ENCODE measurements at regions not wholly inside any gene's neighbourhood (a gene's known extent, or its start where the extent isn't known, plus 50 kb on each side); places are given as distances from the start of the nearest gene placed in this dataset.
A peak's percentile ranks its signal among the peaks of the same experiment; 100 is the strongest.
"Not testable (repeated sequence)": the region's sequence is repeated elsewhere in the genome, so short reads cannot be mapped to it uniquely, and the experiment has no call there.

DNA sequence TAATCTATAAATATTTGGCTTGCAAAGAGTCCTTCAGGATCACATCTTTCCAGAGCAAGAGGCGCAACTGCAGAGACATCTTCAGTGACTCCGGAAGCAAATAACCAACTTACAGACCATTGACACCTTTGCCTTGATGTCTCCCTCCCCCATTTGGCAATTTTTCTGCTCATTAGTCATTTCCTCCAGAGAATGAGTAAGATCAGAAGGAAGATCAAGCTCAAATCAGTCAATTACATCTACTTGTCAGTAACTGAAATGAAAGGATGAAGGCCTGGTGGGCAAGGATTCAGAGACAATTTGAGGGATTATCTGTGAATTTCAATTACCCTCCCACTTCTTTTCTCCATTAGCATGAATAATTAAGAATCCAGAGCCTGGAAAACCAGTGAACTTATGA lies 665.6 kb upstream of the CPEB2 start:
- DNase-seq, result no peak

DNA sequence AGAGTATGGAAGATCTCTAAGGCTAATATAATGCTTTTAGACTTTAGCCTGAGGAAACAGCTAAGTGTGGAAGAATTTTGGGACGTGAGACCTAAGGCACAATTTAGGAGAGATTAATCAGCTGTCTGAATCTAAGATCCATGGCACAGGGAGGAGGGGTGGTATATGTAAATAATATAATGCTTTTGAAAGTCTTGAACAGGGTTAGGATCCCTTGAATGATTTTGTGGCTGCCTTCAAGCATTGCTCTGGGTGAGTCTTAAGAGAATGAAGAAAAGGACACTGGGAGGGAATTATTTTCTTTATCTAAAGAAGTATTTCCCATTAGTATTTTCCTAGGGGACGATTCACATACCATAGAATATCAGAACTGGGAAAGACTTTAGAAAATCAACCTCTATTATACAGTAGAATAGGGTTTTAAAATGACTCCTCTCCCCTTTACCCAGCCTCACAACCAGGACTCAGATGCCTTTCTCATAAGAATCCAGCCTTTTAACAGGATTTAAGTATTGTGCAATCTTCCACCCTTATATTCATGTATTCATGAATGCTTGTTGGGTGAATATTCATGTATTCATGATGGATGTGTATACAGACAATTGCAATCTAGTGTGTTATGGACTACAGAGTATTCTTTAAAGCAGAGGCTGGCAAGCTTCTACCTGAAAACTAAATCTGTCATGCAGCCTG lies 664.2 kb upstream of the CPEB2 start:
- DNase-seq, result no peak

DNA sequence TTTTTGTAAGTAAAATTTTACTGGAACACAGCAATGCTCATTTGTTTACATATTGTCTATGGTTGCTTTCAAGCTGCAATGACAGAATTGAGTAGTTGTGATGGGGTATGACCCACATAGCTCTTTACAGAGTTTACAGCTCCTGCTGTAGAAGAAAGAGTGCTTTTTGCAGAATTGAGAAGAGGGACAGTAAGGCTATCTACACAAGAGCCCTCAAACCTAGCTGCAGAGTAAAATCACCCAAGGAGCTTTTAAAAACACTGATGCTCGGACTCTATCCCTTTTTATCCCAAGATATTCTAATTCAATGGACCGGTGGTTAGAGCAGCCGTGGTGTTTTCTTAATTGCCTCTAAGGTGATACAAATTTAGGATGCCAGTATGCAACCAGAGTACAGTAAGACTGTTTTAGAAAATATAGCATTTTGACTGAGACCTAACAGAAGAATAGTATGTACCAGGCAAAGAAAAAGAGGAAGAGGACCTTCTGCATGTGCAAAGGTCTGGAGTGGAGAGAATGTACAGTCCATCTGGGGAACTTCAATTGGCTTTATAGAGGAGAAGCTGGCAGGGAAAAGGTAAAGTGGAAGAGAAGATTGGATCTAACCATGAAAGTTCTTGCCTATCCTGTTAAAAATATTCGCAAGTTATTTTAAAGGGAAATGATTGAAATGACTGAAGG lies 663.6 kb upstream of the CPEB2 start:
- DNase-seq, result no peak

- DNase-seq, result no peak
Measured at GRCh38 chr4:14339715-14340114, 662.6 kb upstream of the CPEB2 start.

- DNase-seq, result no peak
Measured at GRCh38 chr4:14340321-14340720, 662.0 kb upstream of the CPEB2 start.

- DNase-seq, result no peak
Measured at GRCh38 chr4:14343961-14344360, 658.3 kb upstream of the CPEB2 start.

DNA sequence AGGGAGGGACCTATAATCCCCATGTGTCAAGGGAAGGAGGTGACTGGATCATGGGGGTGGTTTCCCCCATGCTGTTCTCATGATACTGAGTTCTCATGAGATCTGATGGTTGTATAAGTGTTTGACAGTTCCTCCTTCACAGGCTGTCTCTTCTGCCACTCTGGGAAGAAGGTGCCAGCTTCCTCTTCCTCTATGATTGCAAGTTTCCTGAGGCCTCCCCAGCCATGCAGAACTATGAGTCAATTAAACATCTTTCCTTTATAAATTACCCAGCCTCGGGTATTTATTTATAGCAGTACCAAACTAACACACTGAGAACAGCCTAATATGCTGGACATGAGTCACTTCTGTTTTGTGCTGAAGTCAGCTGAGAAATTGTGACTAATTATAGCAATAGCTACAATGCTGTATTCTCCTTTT lies 656.9 kb upstream of the CPEB2 start:
- peak; percentile 29 for DNase-seq

DNA sequence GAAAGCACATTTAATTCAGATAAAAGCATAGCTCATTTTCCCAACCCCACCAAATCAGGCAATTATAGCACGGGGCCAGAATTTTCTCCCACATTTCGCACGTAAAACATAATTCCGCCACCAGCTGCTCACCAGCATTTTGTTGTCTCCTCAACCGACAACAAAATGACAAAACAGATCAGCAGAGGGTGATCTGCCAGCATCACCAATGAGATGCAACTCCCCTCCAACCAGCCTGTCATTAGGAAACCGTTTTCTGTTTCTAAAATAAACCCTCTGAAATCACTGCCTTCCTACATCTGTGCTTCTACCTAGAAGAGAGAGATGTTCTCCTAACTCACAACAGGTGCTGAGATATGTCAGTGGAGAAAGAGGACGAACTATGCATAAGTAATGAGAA lies 654.8 kb upstream of the CPEB2 start:
- no peak for DNase-seq

DNA sequence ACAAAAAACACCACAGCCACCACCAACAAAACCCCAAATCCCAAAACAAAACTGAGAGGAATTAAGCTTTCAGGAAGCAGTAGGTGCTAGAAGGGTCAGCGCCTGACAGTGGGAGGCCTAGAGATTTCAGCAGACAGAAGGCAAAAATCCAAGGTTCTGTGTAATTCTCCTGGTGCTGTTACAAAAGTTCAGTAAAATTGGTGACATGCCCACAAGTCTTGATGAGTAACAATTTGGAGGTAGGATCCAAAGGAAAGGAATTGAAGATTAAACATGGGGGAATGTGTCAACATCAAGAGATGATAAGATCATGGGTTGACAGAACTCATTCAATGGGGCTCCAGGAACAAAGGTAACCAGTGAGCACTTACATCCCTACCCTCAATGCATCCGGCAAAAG lies 653.8 kb upstream of the CPEB2 start:
- peak; percentile 4 for DNase-seq

DNA sequence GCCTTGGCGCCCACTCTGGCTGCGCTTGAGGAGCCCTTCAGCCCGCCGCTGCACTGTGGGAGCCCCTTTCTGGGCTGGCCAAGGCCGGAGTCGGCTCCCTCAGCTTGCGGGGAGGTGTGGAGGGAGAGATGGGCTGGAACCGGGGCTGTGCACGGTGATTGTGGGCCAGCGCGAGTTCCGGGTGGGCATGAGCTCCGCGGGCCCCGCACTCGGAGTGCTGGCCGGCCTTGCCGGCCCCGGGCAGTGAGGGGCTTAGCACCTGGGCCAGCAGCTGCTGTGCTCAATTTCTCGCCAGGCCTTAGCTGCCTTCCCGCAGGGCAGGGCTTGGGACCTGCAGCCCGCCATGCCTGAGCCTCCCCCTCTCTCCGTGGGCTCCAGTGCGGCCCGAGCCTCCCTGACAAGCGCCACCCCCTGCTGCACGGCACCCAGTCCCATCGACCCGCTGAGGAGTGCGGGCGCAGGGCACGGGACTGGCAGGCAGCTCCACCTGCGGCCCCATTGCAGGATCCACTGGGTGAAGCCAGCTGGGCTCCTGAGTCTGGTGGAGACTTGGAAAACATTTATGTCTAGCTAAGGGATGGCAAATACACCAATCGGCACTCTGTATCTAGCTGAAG lies 643.6 kb upstream of the CPEB2 start:
- not testable (repeated sequence) for DNase-seq

DNA sequence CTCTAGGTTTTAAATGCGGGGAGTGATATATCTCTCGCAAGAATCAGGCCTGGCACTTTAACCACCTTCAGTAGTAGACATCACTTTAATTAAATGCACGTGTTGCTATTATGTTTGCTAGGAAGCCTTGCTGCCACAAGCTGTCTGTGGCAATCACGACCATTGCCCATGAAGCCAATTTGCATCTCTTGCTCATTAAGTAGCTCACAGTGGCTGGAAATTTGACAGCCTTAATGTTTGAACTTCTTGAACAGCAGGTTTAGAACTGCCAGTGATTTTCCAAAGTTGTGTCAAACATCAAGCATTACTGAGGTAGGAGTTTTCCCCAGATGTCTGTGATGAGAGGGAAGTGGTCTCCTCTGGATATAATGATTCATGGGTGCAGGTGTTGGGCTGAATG lies 642.3 kb upstream of the CPEB2 start:
- no peak for DNase-seq

DNA sequence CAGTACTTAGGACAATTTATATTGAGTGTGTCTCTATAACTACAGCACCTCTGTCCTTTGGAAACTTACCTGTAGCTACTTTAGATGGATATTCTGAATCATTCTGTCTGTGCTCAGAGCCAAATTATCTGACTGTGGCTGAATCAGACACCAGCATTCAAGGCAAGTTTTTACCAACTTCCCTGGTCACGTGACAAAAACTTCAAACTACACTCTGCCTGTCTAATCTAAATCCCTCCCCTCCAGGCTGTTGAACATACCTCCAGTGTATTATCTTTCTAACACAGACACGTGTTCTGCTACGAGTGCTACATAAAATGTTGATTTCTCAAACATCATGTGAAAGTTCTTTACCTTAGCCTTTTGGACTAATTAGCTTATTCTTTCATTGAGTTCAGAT lies 641.2 kb upstream of the CPEB2 start:
- DNase-seq, result no peak

DNA sequence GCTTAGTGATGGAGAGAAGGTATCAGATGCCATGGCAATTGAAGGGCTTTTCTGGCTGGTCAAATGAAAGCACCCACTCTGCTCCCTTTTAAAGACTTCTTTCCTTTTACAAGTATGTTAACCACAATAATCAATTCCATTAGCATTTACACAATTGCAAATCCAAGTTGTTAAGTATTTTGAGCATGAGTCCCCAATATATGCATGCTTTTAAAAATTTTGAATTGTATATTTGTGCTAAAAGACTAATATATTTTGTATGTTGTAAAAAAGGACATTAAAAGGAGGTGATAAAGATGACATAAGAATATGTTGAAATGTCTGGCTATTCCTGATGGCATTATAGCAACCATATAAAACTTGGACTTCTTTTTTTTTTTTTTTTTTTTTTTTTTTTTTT lies 639.9 kb upstream of the CPEB2 start:
- DNase-seq, result no peak

- no peak for DNase-seq
Measured at GRCh38 chr4:14364953-14365536, 637.2 kb upstream of the CPEB2 start.

- no peak for DNase-seq
Measured at GRCh38 chr4:14368391-14368790, 633.9 kb upstream of the CPEB2 start.

- no peak for DNase-seq
Measured at GRCh38 chr4:14371131-14371530, 631.1 kb upstream of the CPEB2 start.

DNA sequence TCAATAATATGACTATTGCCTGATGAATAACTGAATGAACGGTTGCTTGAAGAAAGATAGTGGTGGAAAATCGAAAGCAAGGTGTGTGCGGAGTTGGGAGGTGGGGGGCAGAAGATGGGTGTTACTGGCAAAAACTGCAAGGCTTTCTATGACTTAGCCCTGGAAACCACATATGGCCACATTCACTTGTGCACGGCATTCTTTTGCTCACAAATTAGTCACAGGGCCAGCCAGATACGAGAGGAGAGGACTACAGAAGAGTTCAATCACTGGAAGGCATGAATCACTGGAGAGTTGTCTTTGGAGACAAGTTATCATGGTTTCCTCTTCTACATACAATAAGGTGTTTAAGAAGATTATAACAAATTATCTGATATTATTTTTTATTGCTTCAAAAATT lies 626.5 kb upstream of the CPEB2 start:
- peak; percentile 6 for DNase-seq

DNA sequence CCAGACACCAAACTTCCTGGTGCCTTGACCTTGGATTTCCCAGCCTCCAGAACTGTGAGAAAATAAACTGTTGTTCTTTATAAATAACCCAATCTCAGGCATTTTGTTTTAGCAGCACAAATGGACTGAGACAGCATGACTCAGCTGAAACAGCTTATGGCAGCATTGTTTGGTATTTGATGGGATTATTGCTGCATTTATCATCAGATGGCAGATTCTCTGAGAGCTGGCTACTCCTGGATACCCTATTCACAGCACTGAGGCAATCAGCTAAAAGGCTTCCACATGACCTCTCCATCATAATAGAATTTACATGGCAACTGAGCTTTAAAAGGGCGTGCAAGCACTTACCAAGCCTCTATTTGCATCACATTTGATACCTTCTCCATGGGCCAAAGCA lies 623.1 kb upstream of the CPEB2 start:
- DNase-seq, result no peak

DNA sequence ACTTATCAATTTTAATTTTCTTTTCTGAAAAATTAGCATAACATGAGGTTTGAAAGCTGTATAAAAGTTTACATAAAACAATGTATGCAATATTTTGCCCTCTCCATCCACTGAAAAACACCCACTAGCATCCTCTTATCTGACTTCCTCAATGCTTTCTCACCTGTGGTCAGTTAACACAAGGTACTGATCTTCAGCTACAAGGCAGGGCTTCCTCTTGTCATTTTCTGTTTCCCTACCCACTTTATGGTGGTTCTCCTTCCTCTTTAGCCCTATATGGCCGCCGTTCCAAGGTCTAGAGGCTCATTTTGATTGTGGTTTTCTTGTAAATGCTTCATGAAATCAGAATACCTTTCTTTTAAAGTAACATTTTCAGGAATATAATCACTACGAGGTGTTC lies 618.6 kb upstream of the CPEB2 start:
- DNase-seq, result no peak

DNA sequence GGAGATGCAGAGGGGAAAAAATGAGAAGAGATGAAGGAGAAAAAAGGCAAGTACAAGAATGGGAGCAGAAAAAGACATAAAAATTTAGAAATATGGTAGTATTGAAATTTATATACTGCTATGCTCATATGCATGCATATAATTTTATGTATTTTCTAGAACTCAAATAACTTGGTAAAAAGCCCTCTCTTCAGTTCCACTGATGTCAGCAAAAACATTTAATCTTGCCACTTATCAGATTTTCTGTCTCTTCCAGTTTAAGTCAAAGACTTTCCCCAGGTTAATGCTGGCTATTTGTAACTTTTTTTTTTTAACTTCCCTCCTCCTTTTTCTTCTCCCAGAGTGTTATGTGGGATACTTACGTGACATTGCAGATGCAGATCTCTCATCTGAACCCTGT lies 617.5 kb upstream of the CPEB2 start:
- DNase-seq, result no peak

DNA sequence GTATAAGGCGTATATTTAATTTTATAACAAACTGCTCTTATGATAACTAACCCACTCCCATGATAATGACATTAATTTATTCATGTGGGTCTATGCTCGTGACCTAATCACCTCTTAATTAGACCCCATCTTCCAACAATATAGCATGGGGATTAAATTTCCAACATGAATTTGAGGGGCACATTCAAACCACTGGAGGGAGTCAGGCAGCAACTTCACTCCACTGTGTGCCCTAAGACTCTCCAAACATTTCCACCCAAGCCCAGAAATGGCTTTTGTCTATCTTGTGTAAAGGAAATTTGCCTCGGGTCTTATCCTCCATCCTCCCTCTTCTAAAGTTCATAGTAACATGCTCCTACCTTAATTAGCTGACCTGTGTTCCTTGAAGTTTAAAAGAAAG lies 616.1 kb upstream of the CPEB2 start:
- no peak for DNase-seq

DNA sequence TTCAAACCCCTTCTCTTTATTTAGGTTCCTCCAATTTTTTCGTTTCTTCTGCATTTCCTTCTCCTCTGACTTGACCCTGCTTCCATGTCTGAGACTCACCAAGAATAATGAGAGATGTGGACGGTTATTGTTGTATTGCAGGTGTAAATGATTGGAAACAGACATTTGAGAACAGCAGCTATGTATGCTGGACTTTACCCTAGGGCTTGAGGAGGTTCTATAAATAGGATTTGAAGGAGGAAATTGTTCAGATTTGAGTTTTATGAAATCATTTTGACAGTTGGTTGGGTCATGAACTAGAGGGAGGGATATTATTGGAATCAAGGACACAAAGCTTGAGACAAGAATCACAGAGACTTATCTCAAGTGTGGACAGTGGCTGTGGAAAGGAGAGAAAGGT lies 614.6 kb upstream of the CPEB2 start:
- DNase-seq, result no peak

- no peak for DNase-seq
Measured at GRCh38 chr4:14392378-14392777, 609.9 kb upstream of the CPEB2 start.

- DNase-seq, result no peak
Measured at GRCh38 chr4:14396183-14396582, 606.1 kb upstream of the CPEB2 start.
